ENCODE measurements at regions not wholly inside any gene's neighbourhood (a gene's known extent, or its start where the extent isn't known, plus 50 kb on each side); places are given as distances from the start of the nearest gene placed in this dataset.

DNA sequence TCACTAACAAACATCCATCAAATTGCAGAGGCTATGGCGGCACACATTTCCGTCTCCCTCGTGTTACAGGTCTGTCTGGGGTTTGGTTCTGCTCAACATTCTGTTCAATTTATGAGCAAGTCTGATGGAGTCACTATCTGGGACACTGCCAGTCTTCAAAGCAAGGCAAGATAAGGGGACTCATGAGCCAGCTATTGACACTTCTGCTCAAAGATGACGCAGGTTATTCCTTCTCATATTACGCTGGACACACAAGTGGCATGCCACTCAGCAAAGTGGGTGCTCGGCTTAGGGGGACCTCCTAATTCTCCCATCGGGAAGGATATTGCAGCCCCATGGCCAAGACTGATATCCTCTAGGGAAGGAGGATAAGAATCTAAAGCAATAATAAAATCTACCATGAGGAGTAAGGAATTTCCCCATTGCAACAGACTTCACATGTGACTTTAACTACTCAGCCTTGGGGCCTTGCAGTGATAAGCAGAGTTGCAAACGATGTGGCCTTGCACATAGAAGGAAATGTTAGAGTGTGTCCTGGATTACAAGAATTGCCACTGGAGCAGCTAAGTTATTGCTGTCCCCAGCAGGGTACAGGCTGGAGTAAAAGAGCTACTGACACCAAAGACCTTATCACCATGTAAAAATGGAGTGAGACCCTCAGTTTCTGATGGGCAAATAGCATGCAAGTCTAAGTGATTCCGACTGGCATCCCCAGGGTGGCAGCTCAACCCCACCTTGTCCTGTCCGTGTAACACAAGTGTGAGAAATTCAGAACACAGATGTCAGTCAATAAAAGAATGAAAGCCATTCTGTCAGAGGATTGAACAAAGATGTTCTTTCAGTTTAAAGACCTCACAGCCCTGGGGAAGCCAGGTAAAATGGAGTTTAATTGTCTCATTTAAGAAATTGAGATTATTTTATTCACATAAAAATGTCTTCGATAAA is 306.1 kb downstream of the IRS2 start:
- peaks cover 5% of the 10 kb centered on the region for H3K4me1 Mint-ChIP-seq

DNA sequence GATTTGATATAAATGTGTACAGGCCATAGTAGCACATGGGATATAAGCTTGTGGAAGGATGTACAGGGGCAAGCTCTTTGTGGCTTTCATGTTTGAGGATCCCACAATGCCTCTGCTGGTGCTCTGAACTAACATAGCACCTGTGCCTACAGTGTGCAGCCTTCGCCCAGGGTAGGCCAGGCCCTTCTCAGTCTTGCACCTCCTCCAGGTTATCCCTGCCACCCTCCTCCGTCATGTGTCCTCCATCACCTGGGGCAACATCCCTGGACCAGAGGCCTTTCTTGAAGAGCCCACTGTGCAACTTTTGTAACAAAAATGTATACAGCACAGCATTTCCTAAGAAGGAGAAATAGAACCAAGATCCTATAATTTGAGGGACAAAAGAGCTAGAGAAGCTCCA is 306.8 kb downstream of the IRS2 start:
- no peaks in the 10 kb centered on the region for H3K27me3 Mint-ChIP-seq
- ATAC-seq (ENCODE audit: low read depth) (no peak), DNase-seq (ENCODE audit: low spot score in 2 of 2) (no peak)
- H3K4me1 Mint-ChIP-seq, result peaks cover 5% of the 10 kb centered on the region
- H3K36me3 Mint-ChIP-seq, result no peaks in the 10 kb centered on the region
- no peaks in the 10 kb centered on the region for H3K9me3 Mint-ChIP-seq
- H3K27ac Mint-ChIP-seq, result no peak overlapping the region
- no peak overlapping the region for H3K4me3 Mint-ChIP-seq

More for the DNA sequence above, 306.1 kb downstream of the IRS2 start:
- Mint-ChIP-seq H3K27ac (no peak overlapping the region), H3K4me3 (no peak overlapping the region), H3K27me3 (no peaks in the 10 kb centered on the region), H3K36me3 (no peaks in the 10 kb centered on the region), H3K9me3 (no peaks in the 10 kb centered on the region)
- no peak for ATAC-seq (ENCODE audit: low read depth)
- no peak for DNase-seq (ENCODE audit: low spot score in 2 of 2)

DNA sequence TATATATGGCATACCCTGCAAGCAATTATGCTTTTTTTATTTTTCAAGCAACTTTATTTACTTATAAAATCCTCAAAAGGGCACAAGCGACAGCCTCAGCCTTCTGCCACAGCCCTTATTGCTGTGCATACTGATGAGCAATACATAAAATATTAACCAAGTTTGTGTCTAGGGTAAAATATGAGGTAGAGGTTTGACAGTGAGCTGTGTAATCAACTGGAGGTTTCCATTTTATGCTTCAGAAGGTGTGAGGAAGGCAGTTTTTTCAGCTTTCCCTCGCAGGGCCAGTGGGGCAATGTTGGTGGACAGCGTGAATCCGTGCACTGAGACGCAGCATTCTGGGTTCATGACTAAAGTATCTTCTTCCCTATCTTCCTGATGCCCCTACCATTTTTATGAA is 310.4 kb downstream of the IRS2 start:
- H3K9me3 Mint-ChIP-seq, result no peaks in the 10 kb centered on the region
- H3K27ac Mint-ChIP-seq, result no peak overlapping the region
- H3K27me3 Mint-ChIP-seq, result no peaks in the 10 kb centered on the region
- no peaks in the 10 kb centered on the region for H3K36me3 Mint-ChIP-seq
- no peak overlapping the region for H3K4me3 Mint-ChIP-seq
- DNase-seq (ENCODE audit: low spot score in 2 of 2) (no peak), ATAC-seq (ENCODE audit: low read depth) (no peak)
- H3K4me1 Mint-ChIP-seq, result peaks cover 5% of the 10 kb centered on the region

DNA sequence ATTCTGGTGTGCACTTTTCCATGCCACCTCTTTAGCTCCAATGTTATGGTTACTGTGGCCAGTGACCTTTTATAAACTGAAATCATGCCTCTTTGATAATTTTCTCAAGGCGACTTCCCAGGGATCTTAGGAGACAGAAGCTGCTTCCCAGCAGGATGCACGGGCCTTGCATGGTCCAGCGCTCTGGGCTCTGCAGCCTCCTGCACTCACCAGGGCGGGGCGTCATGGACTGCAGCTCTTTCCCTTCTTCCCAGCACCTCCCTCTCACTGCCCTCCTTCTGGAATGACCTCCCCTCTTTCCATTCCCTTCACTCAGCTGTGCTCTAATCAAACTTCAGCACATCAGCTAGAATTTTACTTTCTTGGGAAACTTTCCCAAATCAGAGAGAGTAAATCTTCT is 318.3 kb downstream of the IRS2 start:
- H3K27ac Mint-ChIP-seq, result no peak overlapping the region
- ATAC-seq (ENCODE audit: low read depth), result no peak
- no peaks in the 10 kb centered on the region for H3K4me1 Mint-ChIP-seq
- H3K9me3 Mint-ChIP-seq, result peaks cover 2% of the 10 kb centered on the region
- H3K36me3 Mint-ChIP-seq, result no peaks in the 10 kb centered on the region
- no peak overlapping the region for H3K4me3 Mint-ChIP-seq
- no peak for DNase-seq (ENCODE audit: low spot score in 2 of 2)
- no peaks in the 10 kb centered on the region for H3K27me3 Mint-ChIP-seq

DNA sequence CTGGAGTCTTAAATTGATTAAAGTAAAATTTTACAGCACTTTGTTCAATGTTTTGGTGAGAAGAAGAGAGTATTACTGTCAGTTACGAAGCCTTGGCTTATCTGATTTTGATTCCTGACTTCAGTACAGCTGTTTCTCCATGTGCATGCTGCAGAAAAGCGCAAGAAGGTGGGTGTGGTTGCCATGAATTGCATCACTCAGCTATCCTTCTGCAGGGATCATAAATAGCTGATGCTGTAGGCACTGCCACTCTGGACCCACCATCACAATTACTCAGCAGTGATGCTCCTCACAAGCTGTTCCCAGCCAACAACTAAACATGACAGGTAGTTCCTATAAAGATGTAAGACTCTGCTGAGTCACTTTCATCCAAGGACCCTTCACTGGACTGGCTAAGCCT is 321.2 kb downstream of the IRS2 start:
- no peak for ATAC-seq (ENCODE audit: low read depth)
- Mint-ChIP-seq H3K27me3 (no peaks in the 10 kb centered on the region), H3K9me3 (peaks cover 7% of the 10 kb centered on the region), H3K4me3 (no peak overlapping the region), H3K4me1 (no peaks in the 10 kb centered on the region), H3K36me3 (no peaks in the 10 kb centered on the region), H3K27ac (no peak overlapping the region)
- no peak for DNase-seq (ENCODE audit: low spot score in 2 of 2)

DNA sequence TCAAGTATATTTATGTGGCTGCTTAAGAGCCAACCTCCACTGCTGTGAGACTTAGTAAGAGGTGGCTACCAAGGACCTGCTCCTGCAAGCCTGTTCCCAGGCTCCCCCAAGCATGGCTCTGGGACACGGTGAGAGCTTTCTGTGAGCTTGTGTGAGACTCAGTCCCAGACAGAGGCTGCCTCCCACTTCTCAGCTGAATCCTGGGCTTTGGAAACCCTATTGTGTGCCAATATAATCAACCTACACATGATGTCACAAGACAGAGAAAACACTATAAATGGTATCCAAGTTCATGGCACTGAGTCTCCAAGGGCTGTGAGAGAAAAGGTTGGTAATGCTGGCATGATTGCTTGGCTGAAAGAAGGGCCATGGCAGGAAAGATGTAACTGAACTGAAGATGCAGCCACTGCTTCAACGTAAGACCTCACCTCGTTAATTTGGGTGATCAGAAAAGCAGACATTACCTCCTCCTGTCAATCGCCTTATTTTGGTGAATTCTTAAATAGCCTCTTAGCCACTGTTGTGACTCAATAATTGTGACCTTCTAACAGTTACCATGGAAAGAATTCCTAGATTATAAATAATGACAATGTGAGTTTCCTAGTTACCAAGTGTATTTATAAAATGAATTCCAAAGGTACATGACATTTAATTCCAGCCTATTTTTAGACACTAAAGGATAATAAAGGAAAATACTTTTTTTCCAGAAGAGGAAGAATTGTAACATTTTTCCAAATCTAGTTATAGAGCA is 332.0 kb downstream of the IRS2 start:
- no peak overlapping the region for H3K27ac Mint-ChIP-seq
- H3K27me3 Mint-ChIP-seq, result no peaks in the 10 kb centered on the region
- ATAC-seq (ENCODE audit: low read depth), result no peak
- H3K36me3 Mint-ChIP-seq, result no peaks in the 10 kb centered on the region
- H3K4me3 Mint-ChIP-seq, result no peak overlapping the region
- DNase-seq (ENCODE audit: low spot score in 2 of 2), result no peak
- no peaks in the 10 kb centered on the region for H3K4me1 Mint-ChIP-seq
- H3K9me3 Mint-ChIP-seq, result peaks cover 4% of the 10 kb centered on the region

DNA sequence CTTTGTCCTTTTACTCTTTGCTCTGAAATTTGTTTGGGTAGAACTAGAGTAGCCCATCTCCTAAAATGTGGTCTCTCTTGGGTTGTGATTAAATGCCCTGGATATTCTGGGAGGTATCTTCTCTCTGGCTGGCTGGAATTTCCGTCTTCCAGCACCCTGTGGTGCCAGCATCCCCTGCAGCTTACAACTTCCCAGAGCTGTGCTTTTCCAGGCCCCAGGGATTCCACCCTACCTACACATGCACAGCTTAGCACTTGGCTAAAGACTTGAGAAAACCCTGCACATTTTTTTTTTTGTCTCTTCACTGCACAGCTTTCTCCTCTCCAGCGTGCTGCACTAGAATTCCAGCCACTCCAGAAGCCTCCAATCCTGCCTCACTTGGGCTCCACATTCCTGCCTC is 334.7 kb downstream of the IRS2 start:
- Mint-ChIP-seq H3K36me3 (no peaks in the 10 kb centered on the region), H3K4me3 (no peak overlapping the region), H3K27ac (no peak overlapping the region), H3K9me3 (peaks cover 6% of the 10 kb centered on the region), H3K4me1 (no peaks in the 10 kb centered on the region), H3K27me3 (no peaks in the 10 kb centered on the region)
- ATAC-seq (ENCODE audit: low read depth) (no peak), DNase-seq (ENCODE audit: low spot score in 2 of 2) (no peak)

DNA sequence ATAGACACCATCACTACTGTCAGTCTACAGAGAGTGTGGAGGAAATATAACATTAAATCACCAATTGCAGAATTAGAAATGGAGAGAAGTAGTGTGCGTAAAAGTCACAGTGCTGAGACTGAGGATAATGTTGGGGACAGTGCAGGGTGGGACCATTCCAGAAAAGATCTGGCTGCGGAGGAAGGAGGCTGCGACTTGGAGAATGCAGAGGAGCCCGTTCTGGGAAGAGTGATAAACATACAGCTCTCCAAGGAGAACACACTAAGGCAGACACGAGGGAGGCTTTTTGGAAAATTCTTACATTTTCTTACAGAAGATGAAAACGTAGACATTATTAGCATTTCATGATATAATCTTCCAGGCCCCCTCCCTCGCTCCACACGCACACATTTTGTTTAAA is 337.8 kb downstream of the IRS2 start:
- ATAC-seq (ENCODE audit: low read depth) (no peak), DNase-seq (ENCODE audit: low spot score in 2 of 2) (no peak)
- Mint-ChIP-seq H3K4me1 (no peaks in the 10 kb centered on the region), H3K36me3 (no peaks in the 10 kb centered on the region), H3K9me3 (peaks cover 5% of the 10 kb centered on the region), H3K4me3 (no peak overlapping the region), H3K27me3 (no peaks in the 10 kb centered on the region), H3K27ac (no peak overlapping the region)

DNA sequence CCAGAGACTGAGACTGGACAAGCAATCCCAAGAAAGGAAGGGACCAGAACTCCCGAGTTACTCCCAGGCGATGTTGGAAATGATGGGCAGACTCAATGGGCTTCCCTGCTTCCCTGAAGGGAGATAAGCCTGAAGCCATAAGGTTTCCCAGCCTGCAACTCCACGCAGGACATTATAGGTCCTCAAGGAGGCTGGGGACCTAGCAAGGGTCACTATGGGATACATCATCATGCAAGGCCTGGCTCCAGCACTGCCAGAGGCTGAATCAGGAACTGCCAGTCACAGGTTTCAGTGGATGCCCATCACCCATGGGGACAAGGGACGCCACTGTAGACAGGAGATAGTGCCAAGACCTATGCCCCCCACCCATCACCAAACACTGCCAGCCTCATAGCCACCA is 338.7 kb downstream of the IRS2 start:
- DNase-seq (ENCODE audit: low spot score in 2 of 2) (no peak), ATAC-seq (ENCODE audit: low read depth) (no peak)
- Mint-ChIP-seq H3K9me3 (peaks cover 5% of the 10 kb centered on the region), H3K4me1 (no peaks in the 10 kb centered on the region), H3K27ac (no peak overlapping the region), H3K27me3 (no peaks in the 10 kb centered on the region), H3K36me3 (no peaks in the 10 kb centered on the region), H3K4me3 (no peak overlapping the region)

DNA sequence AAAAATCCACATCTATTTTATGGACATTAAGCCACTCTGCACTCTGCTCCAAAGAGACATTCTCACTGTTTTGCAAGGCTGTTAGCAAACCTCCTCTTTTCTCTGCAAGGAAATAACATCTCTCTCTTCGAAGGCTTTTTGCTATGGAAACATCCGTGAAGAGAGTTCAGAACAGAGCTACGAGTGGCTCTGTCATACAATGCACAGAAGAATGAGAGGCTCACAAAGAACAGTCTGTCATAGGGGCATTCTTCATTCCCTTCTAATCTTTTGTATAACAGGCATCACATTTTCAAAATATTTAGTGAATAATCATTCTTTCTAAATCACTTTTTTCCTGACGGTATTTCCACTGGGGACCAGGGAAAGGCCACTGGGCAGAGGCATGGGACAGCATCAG is 346.1 kb downstream of the IRS2 start:
- Mint-ChIP-seq H3K9me3 (peaks cover 5% of the 10 kb centered on the region), H3K36me3 (no peaks in the 10 kb centered on the region), H3K4me3 (no peak overlapping the region), H3K27me3 (no peaks in the 10 kb centered on the region), H3K27ac (no peak overlapping the region), H3K4me1 (no peaks in the 10 kb centered on the region)
- ATAC-seq (ENCODE audit: low read depth) (no peak), DNase-seq (ENCODE audit: low spot score in 2 of 2) (no peak)

DNA sequence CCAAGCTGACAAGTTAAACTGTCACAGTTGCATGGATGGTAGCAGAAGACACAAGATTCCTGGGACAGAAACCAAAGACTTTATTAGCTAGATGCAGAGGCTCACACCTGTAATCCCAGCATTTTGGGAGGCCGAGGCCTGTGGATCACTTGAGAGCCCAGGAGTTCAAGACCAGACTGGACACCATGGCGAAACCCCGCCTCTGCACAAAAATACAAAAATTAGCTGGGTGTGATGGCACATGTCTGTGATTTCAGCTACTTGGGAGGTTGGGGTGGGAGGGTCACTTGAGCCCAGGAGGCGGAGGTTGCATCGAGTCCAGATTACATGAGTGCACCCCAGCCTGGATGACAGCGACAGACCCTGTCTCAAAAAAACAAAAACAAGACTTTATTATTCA is 346.6 kb downstream of the IRS2 start:
- ATAC-seq (ENCODE audit: low read depth), result no peak

DNA sequence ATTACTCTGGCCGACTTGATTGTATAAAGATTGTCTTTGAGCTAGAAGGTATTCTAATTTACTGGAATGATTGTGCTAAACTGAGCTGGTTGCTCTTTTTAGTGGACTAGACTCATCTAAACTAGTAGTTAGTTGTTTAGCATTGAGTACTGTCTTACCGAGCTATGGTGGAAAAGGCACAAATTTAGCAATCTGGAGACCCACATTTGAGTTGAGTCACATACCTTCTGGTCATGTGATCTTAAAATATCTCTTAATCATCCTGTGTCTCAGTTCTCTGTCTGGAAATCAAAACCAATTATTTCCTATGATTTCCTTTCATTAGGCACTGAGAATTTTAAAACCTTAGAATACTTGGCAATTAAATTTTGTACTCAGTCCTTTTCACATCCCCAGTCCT is 349.5 kb downstream of the IRS2 start:
- H3K4me1 Mint-ChIP-seq, result no peaks in the 10 kb centered on the region
- DNase-seq (ENCODE audit: low spot score in 2 of 2), result no peak
- ATAC-seq (ENCODE audit: low read depth), result no peak
- no peaks in the 10 kb centered on the region for H3K27me3 Mint-ChIP-seq
- H3K4me3 Mint-ChIP-seq, result no peak overlapping the region
- peaks cover 7% of the 10 kb centered on the region for H3K9me3 Mint-ChIP-seq
- H3K27ac Mint-ChIP-seq, result no peak overlapping the region
- peaks cover 3% of the 10 kb centered on the region for H3K36me3 Mint-ChIP-seq

More for the DNA sequence above, 346.6 kb downstream of the IRS2 start:
- H3K9me3 Mint-ChIP-seq, result peaks cover 3% of the 10 kb centered on the region
- no peaks in the 10 kb centered on the region for H3K36me3 Mint-ChIP-seq
- H3K4me3 Mint-ChIP-seq, result no peak overlapping the region
- H3K4me1 Mint-ChIP-seq, result no peaks in the 10 kb centered on the region
- no peak overlapping the region for H3K27ac Mint-ChIP-seq
- DNase-seq (ENCODE audit: low spot score in 2 of 2), result no peak
- no peaks in the 10 kb centered on the region for H3K27me3 Mint-ChIP-seq

DNA sequence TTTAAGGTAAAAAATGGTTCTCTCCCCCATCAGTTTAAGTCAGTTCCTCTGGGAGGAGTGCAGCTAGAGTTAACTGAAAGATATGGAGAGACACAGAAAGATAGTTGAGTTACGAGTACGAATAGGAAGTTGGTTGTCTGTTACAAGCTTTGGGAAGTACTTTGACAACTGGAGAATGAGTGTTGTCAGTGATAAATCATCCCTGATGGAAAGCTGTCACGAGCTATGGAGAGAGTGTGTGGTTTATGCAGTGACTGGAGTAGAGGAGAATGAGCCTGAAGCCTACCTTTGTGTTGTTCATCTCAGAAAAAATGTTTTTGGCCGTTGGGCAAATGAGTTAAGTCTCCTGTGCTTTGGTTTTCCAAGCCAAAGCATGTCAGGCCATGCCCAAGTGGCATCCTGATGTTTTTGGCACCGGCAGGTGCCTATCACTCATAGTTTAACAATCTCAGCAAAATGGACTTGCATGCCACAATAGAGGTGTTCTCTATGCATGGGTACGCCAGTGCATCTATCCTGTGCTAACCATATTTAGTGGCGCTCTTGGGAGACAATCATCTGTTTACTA is 350.2 kb downstream of the IRS2 start:
- H3K36me3 Mint-ChIP-seq, result peaks cover 3% of the 10 kb centered on the region
- no peak for DNase-seq (ENCODE audit: low spot score in 2 of 2)
- H3K4me1 Mint-ChIP-seq, result no peaks in the 10 kb centered on the region
- no peak overlapping the region for H3K4me3 Mint-ChIP-seq
- peaks cover 9% of the 10 kb centered on the region for H3K9me3 Mint-ChIP-seq
- no peak for ATAC-seq (ENCODE audit: low read depth)
- no peak overlapping the region for H3K27ac Mint-ChIP-seq
- no peaks in the 10 kb centered on the region for H3K27me3 Mint-ChIP-seq

DNA sequence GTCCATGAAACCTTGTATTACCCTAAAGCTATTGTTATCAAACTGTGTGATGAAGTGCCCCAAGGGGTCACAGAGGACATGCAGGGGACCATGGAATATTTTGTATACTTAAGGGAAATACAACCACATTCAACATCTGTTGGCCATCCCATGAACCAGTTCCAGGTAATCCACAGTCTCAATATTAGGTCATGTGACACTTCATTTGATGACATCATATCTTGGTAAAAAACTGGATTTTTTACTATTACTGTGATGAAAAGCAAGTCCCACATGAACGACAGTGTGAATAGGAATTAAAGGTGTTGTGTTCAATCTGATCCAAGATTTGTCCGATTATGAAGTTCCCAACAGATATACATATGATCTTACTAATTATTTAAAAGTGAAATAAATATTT is 355.2 kb downstream of the IRS2 start:
- Mint-ChIP-seq H3K27me3 (no peaks in the 10 kb centered on the region), H3K4me1 (no peaks in the 10 kb centered on the region), H3K4me3 (no peak overlapping the region), H3K27ac (no peak overlapping the region), H3K36me3 (peaks cover 3% of the 10 kb centered on the region), H3K9me3 (peaks cover 15% of the 10 kb centered on the region)
- ATAC-seq (ENCODE audit: low read depth) (no peak), DNase-seq (ENCODE audit: low spot score in 2 of 2) (no peak)
